HG03378 (cell line): ENCODE measurements at regions not wholly inside any gene's neighbourhood (a gene's known extent, or its start where the extent isn't known, plus 50 kb on each side); places are given as distances from the start of the nearest gene placed in this dataset.
"Not testable (repeated sequence)": the region's sequence is repeated elsewhere in the genome, so short reads cannot be mapped to it uniquely, and the experiment has no call there.

ENCODE experiments used
- ATAC-seq: cut with Tn5 transposase; IDR thresholded peaks from one replicate; pipeline ENCODE4 v1.9.1; 2021; ENCODE audit warnings: mild to moderate bottlenecking, moderate library complexity; ENCODE audit not compliant: unreplicated experiment

- no peak for ATAC-seq
These were observed 863.2 kb upstream of the GOT2 start for GRCh38 chr16:59597269-59597668.

- no peak for ATAC-seq
These were observed 862.6 kb upstream of the GOT2 start for GRCh38 chr16:59596693-59597092.

- no peak for ATAC-seq
These were observed 859.1 kb upstream of the GOT2 start for GRCh38 chr16:59593194-59593661.

- no peak for ATAC-seq
These were observed 857.4 kb upstream of the GOT2 start for GRCh38 chr16:59591480-59591879.

GRCh38 chr16:59590845-59591244 lies 856.7 kb upstream of the GOT2 start:
- ATAC-seq = no peak

- no peak for ATAC-seq
These were observed 852.2 kb upstream of the GOT2 start for GRCh38 chr16:59586331-59586730.

GRCh38 chr16:59574296-59574695 lies 840.2 kb upstream of the GOT2 start:
- ATAC-seq = no peak

- ATAC-seq = no peak
These were observed 839.6 kb upstream of the GOT2 start for GRCh38 chr16:59573528-59574271.

GRCh38 chr16:59567496-59567895 lies 833.4 kb upstream of the GOT2 start:
- no peak for ATAC-seq

- no peak for ATAC-seq
These were observed 832.3 kb upstream of the GOT2 start for GRCh38 chr16:59566446-59566845.

GRCh38 chr16:59558679-59559078 lies 824.6 kb upstream of the GOT2 start:
- no peak for ATAC-seq

- ATAC-seq = no peak
These were observed 818.0 kb upstream of the GOT2 start for GRCh38 chr16:59552164-59552563.

- no peak for ATAC-seq
These were observed 811.6 kb upstream of the GOT2 start for GRCh38 chr16:59545721-59546120.

- ATAC-seq = no peak
These were observed 809.5 kb upstream of the GOT2 start for GRCh38 chr16:59543641-59544040.

GRCh38 chr16:59540621-59541020 lies 806.5 kb upstream of the GOT2 start:
- no peak for ATAC-seq

GRCh38 chr16:59535298-59535697 lies 801.2 kb upstream of the GOT2 start:
- ATAC-seq = no peak

- ATAC-seq = no peak
These were observed 793.3 kb upstream of the GOT2 start for GRCh38 chr16:59527206-59527997.

GRCh38 chr16:59522826-59523225 lies 788.7 kb upstream of the GOT2 start:
- ATAC-seq = no peak

- not testable (repeated sequence) for ATAC-seq
These were observed 784.6 kb upstream of the GOT2 start for GRCh38 chr16:59518721-59519120.

- ATAC-seq = no peak
These were observed 780.5 kb upstream of the GOT2 start for GRCh38 chr16:59514651-59515050.

GRCh38 chr16:59510008-59510424 lies 775.9 kb upstream of the GOT2 start:
- no peak for ATAC-seq

GRCh38 chr16:59500601-59501000 lies 766.5 kb upstream of the GOT2 start:
- no peak for ATAC-seq
